Tibial nerve (tissue), 4 donors: ENCODE measurements at regions not wholly inside any gene's neighbourhood (a gene's known extent, or its start where the extent isn't known, plus 50 kb on each side); places are given as distances from the start of the nearest gene placed in this dataset.

Source experiments
- DNase-seq, 2 donors: peaks; one replicate each; pipeline ENCODE4 v3.0.0-alpha.2; 2019; ENCODE audit warnings: low spot score in 2 of 2
- H3K27ac ChIP-seq, 4 donors: fragments of 200-600 bp; sonication (generic) in 3 of 4; one replicate each; pipeline ENCODE4 v1.5.1; 2017 to 2019; ENCODE audit warnings: mild to moderate bottlenecking in 1 of 4
- H3K27me3 ChIP-seq, 2 donors: fragments of 200-600 bp; sonication (generic) in 1 of 2; one replicate each; pipeline versions ENCODE4 v1.5.1 to v1.6.0; 2017 to 2019
- H3K36me3 ChIP-seq, 3 donors: fragments of 200-600 bp; sonication (generic); one replicate each; pipeline ENCODE4 v1.5.1; 2018 to 2019
- H3K4me1 ChIP-seq, 4 donors: fragments of 200-600 bp; sonication (generic) in 3 of 4; one replicate each; pipeline ENCODE4 v1.5.1; 2017 to 2019
- H3K4me3 ChIP-seq, 4 donors: fragments of 200-600 bp; sonication (generic) in 3 of 4; one replicate each; pipeline ENCODE4 v1.5.1; 2017 to 2019; ENCODE audit warnings: mild to moderate bottlenecking in 1 of 4, moderate library complexity in 1 of 4
- H3K9me3 ChIP-seq, 4 donors: fragments of 200-600 bp; sonication (generic) in 3 of 4; one replicate each; pipeline ENCODE4 v1.5.1; 2017 to 2019
- EP300 ChIP-seq, 2 donors: sonication (generic); formaldehyde crosslinking; IDR thresholded peaks; one replicate each; pipeline ENCODE4 v1.6.1; 2017; ENCODE audit warnings: antibody characterized with exemption in 2 of 2, mild to moderate bottlenecking in 1 of 2
- POLR2A ChIP-seq, 2 donors: fragments of 450-650 bp; IDR thresholded peaks; one replicate each; pipeline ENCODE4 v1.6.1; 2017; ENCODE audit warnings: antibody characterized with exemption in 2 of 2, mild to moderate bottlenecking in 2 of 2, moderate library complexity in 2 of 2
- WGBS, 2 donors: methylation state at CpG; one replicate each; pipeline ENCODE4 v1.1.5; 2018; 5-methylcytosine and 5-hydroxymethylcytosine counted together
- TF ChIP-seq, protein P1 (sequence below), 5 experiments: fragments of 200-600 bp in 3 of 5; fragments of 450-650 bp in 2 of 5; sonication (generic) in 3 of 5; IDR thresholded peaks; one replicate each; pipeline ENCODE4 v1.5.1; 2016 to 2019; ENCODE audit warnings: antibody characterized with exemption in 5 of 5, mild to moderate bottlenecking in 3 of 5, moderate library complexity in 2 of 5

DNA sequence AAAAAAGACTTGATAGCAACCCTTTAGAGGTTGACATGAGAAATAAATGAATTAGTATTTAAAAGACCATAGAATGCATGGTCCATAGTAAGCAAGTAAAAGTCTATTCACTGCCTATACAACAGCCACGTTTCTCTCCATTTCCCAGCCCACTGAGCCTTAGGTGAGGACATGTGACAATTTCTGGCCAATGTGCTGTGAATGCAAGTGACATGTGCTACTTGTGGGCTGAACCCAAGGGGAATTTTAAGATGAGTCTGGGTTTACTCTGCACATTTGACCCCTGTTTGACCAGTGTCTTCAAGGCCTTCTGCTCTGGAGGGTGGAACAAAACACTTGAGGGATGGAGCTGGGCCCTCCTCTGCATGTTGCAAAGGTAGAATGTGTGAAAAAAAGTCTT, 384.4 kb upstream of the KLF6 start:
- 90 to 96% methylated on average over 1 of the region's 1 CpG for WGBS, 2 donors
- TF ChIP-seq EP300 (IDR thresholded peaks at IDR 0.05) (no peak), POLR2A (IDR thresholded peaks at IDR 0.05) (no peak)
- TF ChIP-seq, protein P1, sequence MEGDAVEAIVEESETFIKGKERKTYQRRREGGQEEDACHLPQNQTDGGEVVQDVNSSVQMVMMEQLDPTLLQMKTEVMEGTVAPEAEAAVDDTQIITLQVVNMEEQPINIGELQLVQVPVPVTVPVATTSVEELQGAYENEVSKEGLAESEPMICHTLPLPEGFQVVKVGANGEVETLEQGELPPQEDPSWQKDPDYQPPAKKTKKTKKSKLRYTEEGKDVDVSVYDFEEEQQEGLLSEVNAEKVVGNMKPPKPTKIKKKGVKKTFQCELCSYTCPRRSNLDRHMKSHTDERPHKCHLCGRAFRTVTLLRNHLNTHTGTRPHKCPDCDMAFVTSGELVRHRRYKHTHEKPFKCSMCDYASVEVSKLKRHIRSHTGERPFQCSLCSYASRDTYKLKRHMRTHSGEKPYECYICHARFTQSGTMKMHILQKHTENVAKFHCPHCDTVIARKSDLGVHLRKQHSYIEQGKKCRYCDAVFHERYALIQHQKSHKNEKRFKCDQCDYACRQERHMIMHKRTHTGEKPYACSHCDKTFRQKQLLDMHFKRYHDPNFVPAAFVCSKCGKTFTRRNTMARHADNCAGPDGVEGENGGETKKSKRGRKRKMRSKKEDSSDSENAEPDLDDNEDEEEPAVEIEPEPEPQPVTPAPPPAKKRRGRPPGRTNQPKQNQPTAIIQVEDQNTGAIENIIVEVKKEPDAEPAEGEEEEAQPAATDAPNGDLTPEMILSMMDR (IDR thresholded peaks at IDR 0.05) = no peak
- Histone ChIP-seq H3K36me3 (no peaks in the 10 kb centered on the region), H3K4me3 (no peak overlapping the region), H3K27me3 (no peaks in the 10 kb centered on the region), H3K27ac (no peak overlapping the region), H3K4me1 (peaks cover 0 to 3% (median 0%) of the 10 kb centered on the region in 4 donors), H3K9me3 (peaks cover 0 to 10% (median 3%) of the 10 kb centered on the region in 4 donors)
- DNase-seq = no peak

DNA sequence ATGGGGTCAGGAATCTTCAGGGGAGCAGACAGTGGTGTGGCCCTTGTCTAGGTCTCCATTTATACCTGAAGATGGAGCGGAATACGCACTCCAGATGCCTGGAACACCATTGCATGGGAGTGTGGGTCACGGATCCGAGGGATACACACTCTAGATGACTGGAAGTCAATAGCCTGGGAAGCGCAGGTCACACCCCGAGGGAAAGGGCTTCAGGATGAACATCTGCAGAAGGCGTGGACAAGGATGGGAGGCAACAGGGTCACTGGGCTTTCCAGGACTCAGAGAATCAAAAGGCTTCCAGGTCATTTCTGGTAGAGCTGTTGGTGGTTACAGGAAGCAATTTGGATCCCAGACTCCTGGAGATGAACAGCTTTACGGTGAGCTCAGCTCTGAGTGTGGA, 382.2 kb upstream of the KLF6 start:
- no peaks in the 10 kb centered on the region for H3K27me3 ChIP-seq
- H3K4me1 ChIP-seq = peaks cover 0 to 3% (median 0%) of the 10 kb centered on the region in 4 donors
- H3K9me3 ChIP-seq = peaks cover 0 to 6% (median 2%) of the 10 kb centered on the region in 4 donors
- no peak overlapping the region for H3K27ac ChIP-seq
- 72 to 83% methylated on average over 8 of the region's 8 CpGs for WGBS, 2 donors
- TF ChIP-seq POLR2A (IDR thresholded peaks at IDR 0.05) (no peak), EP300 (IDR thresholded peaks at IDR 0.05) (no peak)
- H3K4me3 ChIP-seq = no peak overlapping the region
- DNase-seq = no peak
- no peaks in the 10 kb centered on the region for H3K36me3 ChIP-seq

DNA sequence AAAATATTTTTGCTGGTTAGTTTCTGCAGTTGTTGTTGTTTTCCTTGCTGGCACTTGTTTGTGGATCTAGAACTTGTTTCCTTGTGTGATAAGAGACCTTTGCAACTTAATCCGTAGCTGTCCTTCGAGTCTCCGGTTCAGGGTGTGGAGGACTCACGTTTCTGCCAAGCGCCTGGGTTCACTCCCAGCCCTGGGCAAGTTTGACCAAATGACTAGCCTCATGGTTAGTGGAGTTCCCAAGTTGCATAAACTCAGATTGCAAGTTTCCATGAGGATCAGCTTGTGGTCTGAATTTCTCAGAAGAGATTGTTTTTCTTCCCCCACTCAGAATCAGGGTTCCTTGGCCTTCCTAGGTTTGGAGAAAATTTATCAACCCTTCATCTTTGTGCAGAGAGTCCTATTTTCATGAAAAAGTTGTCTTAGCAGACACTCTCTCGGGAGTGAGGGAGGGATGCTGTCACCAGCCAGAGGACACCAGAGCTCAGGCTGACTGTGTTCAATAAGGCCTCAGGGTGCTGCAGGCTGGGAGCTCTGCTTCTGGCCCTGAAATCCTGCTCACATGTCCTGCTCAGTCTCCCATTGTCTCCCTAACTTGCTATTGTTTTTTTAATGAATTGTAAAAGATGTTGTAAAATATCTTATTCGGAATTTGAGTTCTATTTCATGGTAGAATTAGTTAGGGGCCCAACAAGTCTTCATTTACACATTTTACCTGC, 377.7 kb upstream of the KLF6 start:
- Histone ChIP-seq H3K9me3 (no peaks in the 10 kb centered on the region), H3K4me1 (no peaks in the 10 kb centered on the region), H3K36me3 (no peaks in the 10 kb centered on the region), H3K27ac (no peak overlapping the region), H3K4me3 (no peak overlapping the region), H3K27me3 (no peaks in the 10 kb centered on the region)
- DNase-seq = no peak
- TF ChIP-seq, protein P1 (IDR thresholded peaks at IDR 0.05) = no peak
- TF ChIP-seq EP300 (IDR thresholded peaks at IDR 0.05) (no peak), POLR2A (IDR thresholded peaks at IDR 0.05) (no peak)
- 80 to 83% methylated on average over 7 of the region's 7 CpGs for WGBS, 2 donors

DNA sequence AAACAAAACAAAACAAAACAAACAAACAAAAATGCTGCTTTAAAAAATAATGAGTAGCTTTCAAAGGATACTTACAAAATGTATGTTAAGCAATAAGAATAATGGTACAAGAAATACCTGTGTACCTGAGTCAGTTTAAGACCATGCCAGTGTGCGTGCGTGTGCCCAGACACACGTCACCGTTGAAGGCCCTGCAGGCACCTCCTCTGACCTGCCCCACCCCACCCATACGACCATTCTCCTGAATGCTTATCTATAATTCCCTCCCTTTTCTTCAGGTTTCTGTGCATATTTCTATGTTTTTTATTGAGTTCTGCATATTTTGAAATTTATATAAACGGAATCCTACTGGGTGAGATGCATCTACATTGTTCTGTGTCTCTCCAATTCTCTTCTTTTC, 374.2 kb upstream of the KLF6 start:
- no peak overlapping the region for H3K4me3 ChIP-seq
- TF ChIP-seq EP300 (IDR thresholded peaks at IDR 0.05) (no peak), POLR2A (IDR thresholded peaks at IDR 0.05) (no peak)
- TF ChIP-seq, protein P1 (IDR thresholded peaks at IDR 0.05) = no peak
- no peaks in the 10 kb centered on the region for H3K36me3 ChIP-seq
- DNase-seq = no peak
- H3K27me3 ChIP-seq = no peaks in the 10 kb centered on the region
- no peak overlapping the region for H3K27ac ChIP-seq
- H3K4me1 ChIP-seq = no peaks in the 10 kb centered on the region
- 93 to 98% methylated on average over 6 of the region's 6 CpGs for WGBS, 2 donors
- H3K9me3 ChIP-seq = no peaks in the 10 kb centered on the region

DNA sequence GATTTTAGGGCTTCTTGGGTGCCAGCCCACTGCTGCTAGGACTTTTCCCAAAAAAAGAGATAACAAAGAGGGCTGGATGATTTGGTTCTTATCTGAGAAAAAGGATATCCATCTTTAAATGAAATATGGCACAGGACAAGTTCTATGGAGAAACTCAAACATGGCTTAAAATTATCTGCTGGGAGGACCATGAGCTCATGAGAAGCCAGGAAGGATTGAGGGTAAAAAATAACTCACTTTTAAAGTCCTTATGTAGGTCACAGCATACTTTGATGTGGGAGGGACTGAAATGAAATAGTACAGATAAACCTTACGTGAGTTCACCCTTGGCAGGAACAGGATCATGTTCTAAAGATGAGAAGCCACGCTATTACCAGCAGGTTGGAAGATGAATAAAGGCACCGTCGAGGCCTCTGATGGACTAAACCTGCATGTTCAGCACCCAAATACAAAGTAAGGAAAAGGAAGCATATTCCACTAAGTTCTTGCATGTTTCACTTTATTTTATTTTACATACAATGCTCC, 369.2 kb upstream of the KLF6 start:
- H3K27ac ChIP-seq = no peak overlapping the region
- H3K4me3 ChIP-seq = no peak overlapping the region
- 90 to 92% methylated on average over 4 of the region's 4 CpGs for WGBS, 2 donors
- H3K27me3 ChIP-seq = no peaks in the 10 kb centered on the region
- no peaks in the 10 kb centered on the region for H3K4me1 ChIP-seq
- TF ChIP-seq POLR2A (IDR thresholded peaks at IDR 0.05) (no peak), EP300 (IDR thresholded peaks at IDR 0.05) (no peak)
- TF ChIP-seq, protein P1 (IDR thresholded peaks at IDR 0.05) = no peak
- no peaks in the 10 kb centered on the region for H3K9me3 ChIP-seq
- H3K36me3 ChIP-seq = no peaks in the 10 kb centered on the region
- no peak for DNase-seq
